Retinal pigment epithelial cell (primary cell): ENCODE measurements at regions not wholly inside any gene's neighbourhood (a gene's known extent, or its start where the extent isn't known, plus 50 kb on each side); places are given as distances from the start of the nearest gene placed in this dataset.

Experiments used
- DNase-seq: peaks from one replicate; pipeline ENCODE4 v3.0.0-alpha.2; 2010; ENCODE audit warnings: low read depth
- H3K4me3 ChIP-seq: 2 replicates; pipeline ENCODE4 v1.5.1; 2011; ENCODE audit warnings: mild to moderate bottlenecking, low read length, control low read depth, moderate library complexity
- CTCF ChIP-seq: conservative IDR thresholded peaks from 2 replicates; pipeline ENCODE4 v1.5.1; 2011; ENCODE audit warnings: low read depth, low read length, control low read depth, inconsistent platforms

GRCh38 chr7:159239028-159239427 lies 94.4 kb upstream of the VIPR2 start:
- no peak for TF ChIP-seq CTCF
- no peak for DNase-seq
- no peak overlapping the region for H3K4me3 ChIP-seq

GRCh38 chr7:159238541-159238940 lies 93.9 kb upstream of the VIPR2 start:
- no peak for TF ChIP-seq CTCF
- no peak overlapping the region for H3K4me3 ChIP-seq
- no peak for DNase-seq

GRCh38 chr7:159237022-159237653 lies 92.5 kb upstream of the VIPR2 start:
- H3K4me3 ChIP-seq: no peak overlapping the region
- no peak for DNase-seq
- no peak for TF ChIP-seq CTCF

GRCh38 chr7:159231017-159231416 lies 86.3 kb upstream of the VIPR2 start:
- no peak for TF ChIP-seq CTCF
- no peak for DNase-seq

GRCh38 chr7:159229683-159230475 lies 85.2 kb upstream of the VIPR2 start:
- H3K4me3 ChIP-seq: no peak overlapping the region
- DNase-seq: no peak
- no peak for TF ChIP-seq CTCF

More at GRCh38 chr7:159231017-159231416, 86.3 kb upstream of the VIPR2 start:
- H3K4me3 ChIP-seq: no peak overlapping the region

- TF ChIP-seq CTCF: no peak
- no peak overlapping the region for H3K4me3 ChIP-seq
- DNase-seq: peak; percentile 31
Measured at GRCh38 chr7:159227433-159227832, 82.8 kb upstream of the VIPR2 start.

GRCh38 chr7:159226011-159226702 lies 81.5 kb upstream of the VIPR2 start:
- no peak for DNase-seq
- no peak for TF ChIP-seq CTCF
- no peak overlapping the region for H3K4me3 ChIP-seq
